Adrenal gland (tissue), 5 donors: ENCODE measurements at regions not wholly inside any gene's neighbourhood (a gene's known extent, or its start where the extent isn't known, plus 50 kb on each side); places are given as distances from the start of the nearest gene placed in this dataset.

Source experiments
- CTCF ChIP-seq, 6 experiments: fragments of 450-650 bp in 4 of 6; fragments of 200-600 bp in 2 of 6; sonication (generic) in 1 of 6; IDR thresholded peaks; 1 replicate in 5 of 6; 2 replicates in 1 of 6; pipeline versions ENCODE4 v1.5.1 to v1.8.0; 2016 to 2021; ENCODE audit warnings: antibody characterized with exemption in 6 of 6, mild to moderate bottlenecking in 2 of 6, moderate library complexity in 1 of 6
- POLR2A ChIP-seq, 2 donors: fragments of 450-650 bp; IDR thresholded peaks; one replicate each; pipeline ENCODE4 v1.6.1; 2017; ENCODE audit warnings: antibody characterized with exemption in 2 of 2, mild to moderate bottlenecking in 2 of 2, moderate library complexity in 1 of 2
- donor health status: DM: no; HTN: no; CAD: no.

GRCh38 chr5:51227963-51228470 lies 155.2 kb upstream of the ISL1 start:
- TF ChIP-seq CTCF (IDR thresholded peaks at IDR 0.05) (no peak), POLR2A (IDR thresholded peaks at IDR 0.05) (no peak)
